GM12892 (cell line): ENCODE measurements at regions not wholly inside any gene's neighbourhood (a gene's known extent, or its start where the extent isn't known, plus 50 kb on each side); places are given as distances from the start of the nearest gene placed in this dataset.

Experiments
- DNase-seq: peaks from one replicate; pipeline ENCODE4 v3.0.0; 2011; ENCODE audit not compliant: insufficient read length
- FAIRE-seq: peaks from 2 replicates; lab custom pipeline; 2011; peaks lifted over from hg19 to GRCh38; lab: Jason Lieb, UNC
- POLR2A ChIP-seq: IDR thresholded peaks from 2 replicates; pipeline ENCODE4 v1.6.1; 2011; ENCODE audit warnings: low read depth, low read length, control low read depth
- POLR2AphosphoS5 ChIP-seq: IDR thresholded peaks from 2 replicates; pipeline ENCODE4 v1.6.1; 2011; ENCODE audit warnings: low read depth, low read length, control low read depth
- TAF1 ChIP-seq: IDR thresholded peaks from 2 replicates; pipeline ENCODE4 v1.6.1; 2011; ENCODE audit warnings: low read depth, mild to moderate bottlenecking, control low read depth, low read length, borderline replicate concordance

DNA sequence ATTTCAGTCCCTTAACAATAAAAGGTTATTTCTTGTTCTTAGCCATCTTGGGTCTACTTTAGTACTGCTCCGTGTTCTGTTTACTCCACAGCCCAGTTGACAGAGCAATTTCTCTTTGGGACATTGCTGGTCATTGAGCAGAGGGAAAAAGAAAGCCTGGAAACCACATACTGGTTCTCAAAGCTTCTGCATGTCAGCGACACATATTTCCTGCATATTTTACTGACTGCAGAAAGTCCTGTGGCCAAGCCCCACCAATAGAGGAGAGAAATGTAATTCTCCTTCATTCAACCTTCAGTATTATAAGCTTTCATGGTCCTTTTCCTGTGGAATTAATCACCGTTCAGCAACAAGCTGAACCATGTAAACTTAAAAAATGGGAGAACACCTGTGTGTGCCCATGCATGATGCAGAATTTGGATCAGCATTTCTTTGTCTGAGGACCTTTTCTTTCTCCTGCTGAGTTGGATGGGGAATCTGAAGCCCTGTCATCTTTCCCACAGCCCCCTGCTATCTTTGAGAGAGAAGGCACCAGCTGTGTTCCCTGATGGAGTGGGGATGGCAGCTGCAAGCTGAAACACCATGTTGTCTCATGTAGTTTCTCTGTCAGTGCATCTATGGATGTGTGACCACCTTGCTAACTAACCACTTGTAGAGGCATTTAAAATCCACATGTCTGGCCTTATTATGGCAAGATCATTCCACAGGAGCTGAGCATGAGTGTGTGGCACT is 431.6 kb downstream of the MEIS1 start:
- no peak for FAIRE-seq
- DNase-seq = no peak
- TF ChIP-seq TAF1 (no peak), POLR2A (no peak), POLR2AphosphoS5 (no peak)

DNA sequence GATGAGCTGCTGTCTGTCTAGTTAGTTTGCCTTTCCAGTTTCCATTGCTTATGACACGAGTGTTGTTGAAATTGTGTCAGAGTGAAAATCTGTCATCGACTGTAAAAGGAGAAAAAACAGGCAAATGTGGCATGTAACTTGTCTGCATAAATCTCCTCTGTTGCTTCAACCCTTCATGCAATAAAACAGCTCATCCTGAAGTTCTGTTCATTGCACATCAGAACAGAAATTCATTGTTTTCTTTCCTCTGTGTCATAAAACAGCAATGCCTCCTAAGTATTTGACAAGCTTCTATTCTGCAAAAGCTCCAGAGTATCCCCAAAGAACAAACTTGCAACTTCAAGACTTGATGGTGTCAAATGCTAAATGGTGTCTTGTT is 432.1 kb downstream of the MEIS1 start:
- DNase-seq = no peak
- no peak for FAIRE-seq
- TF ChIP-seq POLR2AphosphoS5 (no peak), POLR2A (no peak), TAF1 (no peak)

DNA sequence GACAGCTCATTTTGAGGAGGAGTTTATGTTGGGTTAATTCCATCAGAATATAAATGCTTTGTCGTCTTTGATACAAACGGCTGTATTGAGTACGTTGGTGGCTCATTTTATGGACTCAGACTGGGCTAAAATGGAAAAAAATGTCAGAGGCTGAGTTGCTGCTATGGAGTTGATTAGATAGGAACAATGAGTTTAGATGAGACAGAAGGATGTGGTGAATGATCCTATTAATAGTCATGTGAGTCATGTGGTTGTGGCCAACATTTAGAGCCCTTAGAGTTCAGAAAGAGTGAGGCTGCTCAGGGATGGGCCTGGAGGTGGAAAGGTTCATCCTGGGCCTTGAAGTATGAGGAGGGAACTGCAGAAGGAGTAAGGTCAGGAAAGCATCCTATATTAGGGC is 434.2 kb downstream of the MEIS1 start:
- no peak for DNase-seq
- no peak for TF ChIP-seq POLR2A
- TF ChIP-seq POLR2AphosphoS5 = no peak
- TF ChIP-seq TAF1 = no peak
- no peak for FAIRE-seq

DNA sequence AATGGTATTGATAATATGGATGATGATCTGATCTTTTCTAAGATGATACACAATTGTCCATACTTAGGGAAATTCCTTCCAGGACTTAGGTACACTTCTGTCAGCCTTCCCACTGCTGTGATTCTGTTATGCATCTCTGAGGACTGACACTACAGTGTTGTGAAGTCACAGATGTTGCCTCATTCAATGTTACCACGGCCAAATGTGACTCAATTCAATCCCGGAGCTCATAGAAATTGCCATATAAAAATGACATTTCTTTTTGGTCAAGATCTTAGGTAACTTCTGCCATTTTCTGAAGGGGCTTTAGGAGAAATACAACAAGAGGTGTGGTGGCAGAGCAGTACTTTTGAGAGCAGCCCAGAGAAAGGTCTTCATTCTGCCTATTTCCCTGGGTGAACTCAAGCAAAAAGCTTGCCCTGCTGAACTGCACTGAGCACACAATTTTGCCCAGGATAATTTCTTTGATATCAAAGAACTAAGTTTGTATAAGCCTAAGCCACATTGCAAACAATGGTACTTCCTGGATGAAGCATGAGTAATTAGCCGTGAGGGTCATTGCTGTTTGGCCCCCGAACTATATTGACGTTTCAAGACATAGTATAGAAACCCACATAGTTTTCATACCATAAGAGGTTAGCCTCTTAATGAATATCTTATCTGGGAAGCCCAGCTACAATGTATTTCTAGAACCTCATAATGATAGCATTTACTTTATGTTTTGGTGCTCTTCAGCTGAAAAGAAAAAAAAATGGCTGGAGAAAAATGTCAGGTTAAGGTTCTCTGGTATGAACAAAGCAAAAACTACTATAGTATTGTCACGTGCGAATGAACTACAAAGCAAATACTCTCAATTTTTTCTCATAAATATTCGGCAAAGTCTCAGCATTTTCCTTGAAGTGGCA is 437.4 kb downstream of the MEIS1 start:
- no peak for FAIRE-seq
- TF ChIP-seq POLR2AphosphoS5 = no peak
- no peak for TF ChIP-seq TAF1
- no peak for TF ChIP-seq POLR2A

DNA sequence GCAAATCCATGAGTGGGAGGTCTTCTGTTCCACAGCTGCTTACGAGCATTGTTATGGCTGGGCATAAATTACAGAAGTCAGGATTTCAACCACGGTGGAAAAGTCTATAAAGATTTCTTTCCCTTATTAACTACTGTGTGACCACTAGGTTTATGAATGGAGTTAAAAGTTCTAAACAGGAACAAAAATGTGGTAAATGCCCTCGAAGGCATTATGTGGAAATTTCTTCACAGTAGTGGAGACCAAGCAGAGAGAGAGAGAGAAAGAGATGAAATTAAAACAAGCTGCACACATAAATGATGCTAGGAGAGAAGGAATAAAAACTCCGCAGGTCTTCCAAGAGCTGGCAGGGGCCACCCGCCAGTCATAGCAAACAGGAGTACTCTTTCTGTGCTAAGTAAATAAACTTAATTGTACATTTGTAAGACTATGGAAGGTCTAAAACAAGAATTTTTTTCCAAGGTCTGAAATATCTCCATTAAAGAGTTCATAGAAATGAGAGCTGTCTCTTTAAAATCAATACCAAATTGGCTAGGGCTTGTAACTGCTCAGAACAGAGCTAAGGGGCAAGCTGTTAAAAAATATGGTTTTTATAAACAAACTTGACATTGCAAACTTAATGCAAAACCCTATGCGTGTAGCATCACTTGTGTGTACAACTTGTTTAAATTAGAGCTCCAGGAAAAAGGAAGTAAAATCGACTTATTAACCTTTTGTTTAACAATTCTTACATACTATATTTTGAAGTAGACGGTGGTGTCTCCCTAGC is 438.2 kb downstream of the MEIS1 start:
- no peak for DNase-seq
- no peak for FAIRE-seq
- TF ChIP-seq POLR2AphosphoS5 (no peak), TAF1 (no peak), POLR2A (no peak)

More for the DNA sequence above, 437.4 kb downstream of the MEIS1 start:
- DNase-seq = no peak

DNA sequence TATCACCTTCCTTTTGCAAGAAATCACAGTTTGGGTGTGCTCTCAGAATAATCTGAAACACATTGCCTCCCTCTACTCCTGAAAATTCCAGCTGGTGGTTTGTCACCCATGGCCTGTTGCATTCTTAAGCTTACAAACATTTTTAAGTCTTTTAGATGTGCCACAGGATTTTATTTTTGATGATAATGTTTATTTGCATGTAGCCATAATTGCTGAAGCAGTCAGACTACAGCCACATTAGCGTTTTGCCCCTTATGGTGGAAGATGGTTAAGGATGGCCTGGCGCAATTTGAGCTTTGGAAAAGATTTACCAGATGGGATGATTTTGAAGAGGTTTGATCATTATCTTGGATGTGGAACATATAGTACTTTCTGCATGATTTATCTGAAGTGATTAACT is 439.5 kb downstream of the MEIS1 start:
- TF ChIP-seq TAF1 (no peak), POLR2A (no peak), POLR2AphosphoS5 (no peak)
- FAIRE-seq = no peak
- no peak for DNase-seq

DNA sequence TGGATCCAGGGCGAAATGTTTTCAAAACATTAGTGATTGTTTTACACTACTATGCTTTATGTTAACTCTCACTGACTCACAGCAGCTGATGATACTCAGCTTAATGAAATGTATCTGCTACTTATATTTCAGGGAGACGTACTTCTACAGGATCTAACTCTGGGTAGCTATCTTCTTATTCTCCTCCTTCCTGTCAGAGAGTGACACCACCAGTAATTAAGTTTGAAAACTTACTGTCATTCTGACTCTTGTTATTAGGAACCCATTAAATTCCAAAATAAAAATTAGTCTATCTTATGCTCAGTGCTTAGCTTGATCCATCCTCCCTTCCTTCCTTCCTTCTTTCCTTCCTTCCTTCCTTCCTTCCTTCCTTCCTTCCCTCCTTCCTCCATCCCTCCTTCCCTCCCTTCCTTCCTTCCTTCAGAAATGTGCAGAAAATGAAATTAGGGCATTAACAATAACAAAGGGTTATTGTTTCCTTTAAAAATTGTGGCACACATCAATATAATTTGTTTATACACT is 441.1 kb downstream of the MEIS1 start:
- TF ChIP-seq POLR2AphosphoS5 = no peak
- TF ChIP-seq POLR2A = no peak
- no peak for TF ChIP-seq TAF1
- FAIRE-seq (no peak), DNase-seq (no peak)

DNA sequence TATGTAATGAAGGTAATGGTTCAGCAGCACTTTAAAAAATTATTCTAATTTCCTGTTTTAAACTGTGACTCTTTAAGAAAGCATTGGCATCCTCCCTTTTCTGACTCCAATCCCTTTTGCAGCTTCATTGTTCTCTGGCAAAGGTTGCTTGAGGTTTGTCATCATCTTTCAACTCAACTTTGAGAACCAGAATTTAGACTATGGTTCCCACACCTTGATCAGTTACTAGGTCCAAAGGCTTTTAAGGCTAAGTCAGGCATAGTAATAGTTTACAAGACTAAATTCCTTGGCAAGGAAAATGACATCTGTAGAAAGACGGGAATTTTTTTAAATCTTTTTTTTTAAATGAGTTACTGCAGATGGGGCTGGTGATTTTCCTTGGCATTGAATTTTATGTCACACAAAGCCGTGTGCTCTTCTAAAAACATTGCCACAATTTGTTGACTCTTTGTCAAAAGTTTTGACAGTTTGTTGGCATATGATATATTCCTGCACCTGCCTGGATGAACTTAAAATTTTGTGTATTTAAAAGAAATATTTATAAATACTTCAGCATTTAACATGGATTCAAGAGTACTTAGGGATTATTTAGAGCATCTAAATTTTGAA is 451.0 kb downstream of the MEIS1 start:
- DNase-seq (no peak), FAIRE-seq (no peak)
- TF ChIP-seq POLR2A (no peak), POLR2AphosphoS5 (no peak), TAF1 (no peak)

DNA sequence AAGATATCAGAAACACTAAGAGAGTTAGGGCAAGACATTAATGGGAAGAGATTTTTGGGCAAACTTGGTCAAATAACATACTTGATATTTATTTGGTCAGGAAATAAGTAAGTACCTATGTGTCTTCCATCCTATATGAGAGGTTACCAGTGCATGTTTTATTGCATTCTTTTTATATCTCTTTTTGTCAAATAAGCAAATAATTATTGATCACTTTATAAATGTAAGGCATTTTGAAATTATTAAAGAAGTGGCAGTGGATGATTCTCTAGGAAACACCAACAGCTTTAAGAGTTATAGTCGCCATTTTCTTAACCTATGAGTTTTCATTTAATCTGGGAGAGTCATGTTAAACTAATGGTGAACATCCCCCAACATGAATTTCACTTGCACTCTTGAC is 453.3 kb downstream of the MEIS1 start:
- no peak for TF ChIP-seq POLR2A
- TF ChIP-seq POLR2AphosphoS5 = no peak
- no peak for TF ChIP-seq TAF1
- FAIRE-seq = no peak

DNA sequence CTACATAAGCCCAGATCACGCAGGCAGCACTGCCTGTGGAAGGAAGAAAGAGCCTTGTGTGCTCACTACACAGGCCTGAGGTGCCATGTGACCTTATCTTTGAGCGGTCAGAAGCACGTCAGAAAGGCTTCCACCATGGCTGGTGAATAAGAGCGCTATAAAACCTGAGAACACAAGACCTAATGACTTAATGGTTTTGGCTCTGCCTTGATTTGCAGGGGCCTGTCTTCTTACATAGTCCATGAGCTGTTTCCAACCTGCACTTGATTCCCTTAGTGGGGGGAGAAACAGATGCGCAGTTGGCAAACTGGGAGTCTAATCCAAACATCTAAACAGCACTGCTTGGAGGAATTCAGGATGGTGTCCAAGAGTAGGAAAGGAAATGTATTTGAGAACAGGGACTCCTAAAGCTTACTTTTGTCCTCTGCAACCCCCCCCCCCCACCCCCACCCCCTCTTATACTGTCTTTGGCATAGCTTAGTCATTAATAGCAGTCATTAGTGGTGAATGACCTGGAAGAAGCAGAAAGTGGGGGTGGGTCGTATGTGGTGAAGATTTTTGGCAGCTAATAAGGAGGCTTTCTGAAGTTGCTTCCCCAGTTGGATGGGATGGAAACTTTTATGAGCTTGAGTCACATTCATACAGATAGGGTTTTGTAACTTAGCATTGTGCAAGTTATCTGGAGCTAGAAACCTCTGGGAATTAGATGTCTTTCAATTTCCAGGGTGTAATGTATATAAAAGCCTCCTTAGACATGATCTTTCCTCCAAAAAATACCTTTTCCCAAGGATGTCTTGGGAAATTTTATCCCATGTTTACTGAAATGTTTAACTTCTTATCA is 454.1 kb downstream of the MEIS1 start:
- TF ChIP-seq POLR2AphosphoS5 = no peak
- no peak for TF ChIP-seq TAF1
- TF ChIP-seq POLR2A = no peak
- no peak for FAIRE-seq
- DNase-seq = no peak

More for the DNA sequence above, 453.3 kb downstream of the MEIS1 start:
- no peak for DNase-seq

DNA sequence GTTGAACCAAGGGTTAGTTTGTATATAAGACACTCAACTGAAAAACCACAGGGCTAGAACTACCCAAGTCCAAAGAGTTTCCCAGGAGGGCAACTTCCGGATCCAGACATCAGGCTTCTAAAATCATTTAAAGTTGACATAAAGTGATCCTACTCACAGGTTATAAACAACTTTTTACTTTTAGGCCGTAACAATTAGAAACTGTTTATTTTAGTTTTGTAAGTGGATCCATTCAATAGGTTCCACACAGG is 454.6 kb downstream of the MEIS1 start:
- no peak for FAIRE-seq
- TF ChIP-seq TAF1 (no peak), POLR2A (no peak), POLR2AphosphoS5 (no peak)

More for the DNA sequence above, 454.6 kb downstream of the MEIS1 start:
- no peak for DNase-seq
